ENCODE measurements at regions not wholly inside any gene's neighbourhood (a gene's known extent, or its start where the extent isn't known, plus 50 kb on each side); places are given as distances from the start of the nearest gene placed in this dataset.

DNA sequence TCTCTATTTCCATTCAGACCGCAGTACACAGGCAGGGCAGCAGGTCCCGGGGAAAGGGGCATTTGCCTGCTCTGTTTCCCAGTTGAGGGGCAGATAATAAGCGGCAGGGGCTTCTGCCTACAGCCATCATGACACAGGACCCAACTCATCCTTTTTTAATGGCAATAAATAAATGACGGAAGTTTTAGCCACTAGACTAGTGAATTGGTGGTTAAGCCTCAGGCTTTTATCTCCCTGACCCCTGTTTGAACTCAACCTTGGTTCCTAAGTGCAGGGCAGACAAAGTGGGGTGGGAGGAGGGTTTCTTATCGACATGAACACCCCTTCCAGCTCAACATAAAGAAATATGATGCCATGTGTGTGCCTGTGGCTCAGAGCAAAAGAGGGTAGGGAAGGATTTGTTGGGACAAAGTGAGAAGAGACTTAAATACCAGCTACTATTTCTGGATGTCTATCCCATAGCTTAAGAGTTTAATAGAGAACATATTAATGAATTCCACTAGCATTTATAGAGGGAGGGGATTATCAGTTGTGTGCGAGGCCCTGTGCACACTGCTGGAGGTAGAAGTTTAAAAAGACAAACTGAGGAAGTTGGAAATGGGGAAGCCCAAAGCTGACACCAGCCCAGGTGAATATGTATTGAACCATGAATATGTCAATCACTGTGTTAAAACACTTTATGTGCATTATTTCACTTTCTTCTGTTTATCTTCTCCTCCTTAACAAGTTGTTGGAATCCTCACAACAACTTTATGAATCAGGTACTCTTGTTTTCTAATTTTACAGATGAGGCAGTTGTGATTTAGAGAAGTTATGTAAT, 939.4 kb downstream of the MCTP2 start:
- TF ChIP-seq, protein P1, sequence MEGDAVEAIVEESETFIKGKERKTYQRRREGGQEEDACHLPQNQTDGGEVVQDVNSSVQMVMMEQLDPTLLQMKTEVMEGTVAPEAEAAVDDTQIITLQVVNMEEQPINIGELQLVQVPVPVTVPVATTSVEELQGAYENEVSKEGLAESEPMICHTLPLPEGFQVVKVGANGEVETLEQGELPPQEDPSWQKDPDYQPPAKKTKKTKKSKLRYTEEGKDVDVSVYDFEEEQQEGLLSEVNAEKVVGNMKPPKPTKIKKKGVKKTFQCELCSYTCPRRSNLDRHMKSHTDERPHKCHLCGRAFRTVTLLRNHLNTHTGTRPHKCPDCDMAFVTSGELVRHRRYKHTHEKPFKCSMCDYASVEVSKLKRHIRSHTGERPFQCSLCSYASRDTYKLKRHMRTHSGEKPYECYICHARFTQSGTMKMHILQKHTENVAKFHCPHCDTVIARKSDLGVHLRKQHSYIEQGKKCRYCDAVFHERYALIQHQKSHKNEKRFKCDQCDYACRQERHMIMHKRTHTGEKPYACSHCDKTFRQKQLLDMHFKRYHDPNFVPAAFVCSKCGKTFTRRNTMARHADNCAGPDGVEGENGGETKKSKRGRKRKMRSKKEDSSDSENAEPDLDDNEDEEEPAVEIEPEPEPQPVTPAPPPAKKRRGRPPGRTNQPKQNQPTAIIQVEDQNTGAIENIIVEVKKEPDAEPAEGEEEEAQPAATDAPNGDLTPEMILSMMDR (conservative IDR thresholded peaks at IDR 0.05; ENCODE audit: low read depth in 2 of 2), result no peak
- TF ChIP-seq EZH2 (IDR thresholded peaks at IDR 0.05; ENCODE audit: low read depth, unreplicated experiment), result no peak
